H1 (cell line): ENCODE measurements at regions not wholly inside any gene's neighbourhood (a gene's known extent, or its start where the extent isn't known, plus 50 kb on each side); places are given as distances from the start of the nearest gene placed in this dataset.

Source experiments
- CTCF ChIA-PET: fragments of 300-600 bp; sonication (Branson Sonifier 250); formaldehyde crosslinking; loops from one replicate; lab custom pipeline; 2021; ENCODE audit not compliant: partially characterized antibody; lab: Charles Lee
- POLR2A ChIA-PET: fragments of 300-600 bp; sonication (Branson Sonifier 250); formaldehyde crosslinking; loops from one replicate; lab custom pipeline; 2021; ENCODE audit warnings: inconsistent platforms; ENCODE audit not compliant: partially characterized antibody; lab: Charles Lee
- DNase-seq, 2 experiments: peaks; one replicate each; pipeline versions ENCODE4 v3.0.0 to v3.0.0-alpha.2; 2010 to 2022; ENCODE audit warnings: low spot score in 2 of 2, low read depth in 1 of 2, mixed read lengths in 1 of 2
- FAIRE-seq: peaks from 2 replicates; lab custom pipeline; 2011; peaks lifted over from hg19 to GRCh38; lab: Jason Lieb, UNC
- H2AFZ ChIP-seq: 2 replicates; pipeline ENCODE4 v1.8.1; 2012; ENCODE audit warnings: low read length, inconsistent platforms
- H2AK5ac ChIP-seq: 2 replicates; pipeline ENCODE4 v1.6.1; 2013; ENCODE audit warnings: low read depth, low read length
- H2BK120ac ChIP-seq: replicated peaks from 2 replicates; pipeline ENCODE3; 2013; ENCODE audit warnings: low read depth, low read length, inconsistent platforms
- H2BK12ac ChIP-seq: 2 replicates; pipeline ENCODE4 v1.6.1; 2013; ENCODE audit warnings: low read depth, low read length
- H2BK15ac ChIP-seq: 2 replicates; pipeline ENCODE4 v1.6.1; 2013; ENCODE audit warnings: low read length
- H2BK20ac ChIP-seq: 2 replicates; pipeline ENCODE4 v1.6.1; 2013; ENCODE audit warnings: low read length
- H2BK5ac ChIP-seq: 2 replicates; pipeline ENCODE4 v1.6.1; 2013; ENCODE audit warnings: low read depth, low read length
- H3K14ac ChIP-seq: 2 replicates; pipeline ENCODE4 v1.6.1; 2013; ENCODE audit warnings: inconsistent platforms; ENCODE audit not compliant: insufficient read length
- H3K18ac ChIP-seq: 2 replicates; pipeline ENCODE4 v1.6.1; 2013; ENCODE audit warnings: low read length; ENCODE audit errors: extremely low read depth
- H3K23ac ChIP-seq: 2 replicates; pipeline ENCODE4 v1.6.1; 2013; ENCODE audit warnings: inconsistent platforms; ENCODE audit not compliant: insufficient read length
- H3K23me2 ChIP-seq: 2 replicates; pipeline ENCODE4 v1.6.1; 2013; ENCODE audit warnings: low read depth, low read length
- H3K27ac ChIP-seq: 2 replicates; pipeline ENCODE4 v1.6.1; 2011; ENCODE audit warnings: low read depth, low read length, inconsistent platforms
- H3K27me3 ChIP-seq, 4 experiments: replicated peaks in 1 of 4; 1 replicate in 1 of 4; 2 replicates in 3 of 4; pipeline versions ENCODE4 v1.6.1 to v1.8.1; 2011 to 2013; ENCODE audit warnings: low read length in 3 of 4, mild to moderate bottlenecking in 3 of 4, inconsistent platforms in 2 of 4, mixed read lengths in 2 of 4, moderate library complexity in 1 of 4; ENCODE audit not compliant: control insufficient read depth in 3 of 4, insufficient read depth in 3 of 4; ENCODE audit errors: extremely low read depth in 1 of 4
- H3K36me3 ChIP-seq, 4 experiments: 2 replicates each; pipeline versions ENCODE4 v1.6.1 to v1.8.1; 2011 to 2013; ENCODE audit warnings: mild to moderate bottlenecking in 4 of 4, low read length in 3 of 4, moderate library complexity in 2 of 4, control low read depth in 1 of 4, inconsistent platforms in 1 of 4; ENCODE audit not compliant: insufficient read depth in 4 of 4, control insufficient read depth in 2 of 4
- H3K4ac ChIP-seq: replicated peaks from 2 replicates; pipeline ENCODE3; 2013; ENCODE audit warnings: low read length, low read depth, mixed read lengths, inconsistent platforms; ENCODE audit not compliant: insufficient read length
- H3K4me1 ChIP-seq, 4 experiments: replicated peaks in 1 of 4; 1 replicate in 1 of 4; 2 replicates in 3 of 4; pipeline versions ENCODE4 v1.6.1 to v1.8.1; 2011 to 2013; ENCODE audit warnings: low read length in 3 of 4, inconsistent platforms in 2 of 4, mixed read lengths in 1 of 4; ENCODE audit not compliant: insufficient read depth in 4 of 4, control insufficient read depth in 3 of 4
- H3K4me2 ChIP-seq, 2 experiments: 2 replicates each; pipeline versions ENCODE4 v1.6.1 to v1.8.1; 2011 to 2013; ENCODE audit warnings: low read depth in 2 of 2, low read length in 2 of 2, control low read depth in 1 of 2, inconsistent platforms in 1 of 2, mild to moderate bottlenecking in 1 of 2; ENCODE audit not compliant: insufficient read depth in 1 of 2
- H3K4me3 ChIP-seq, 4 experiments: fragments of 200-600, 300-600 bp in 1 of 4; sonication (generic), shearing (Covaris generic), sonication (Bioruptor Twin) in 1 of 4; 2 replicates each; pipeline versions ENCODE4 v1.5.1 to v1.8.1; 2011 to 2016; ENCODE audit warnings: low read length in 4 of 4, low read depth in 3 of 4, control low read depth in 2 of 4, inconsistent platforms in 2 of 4, mild to moderate bottlenecking in 2 of 4, mixed read lengths in 1 of 4, moderate library complexity in 1 of 4; ENCODE audit not compliant: insufficient read depth in 2 of 4; ENCODE audit errors: extremely low read depth in 1 of 4
- H3K56ac ChIP-seq: replicated peaks from 2 replicates; pipeline ENCODE3; 2013; ENCODE audit warnings: low read depth, mild to moderate bottlenecking, mixed read lengths, low read length, inconsistent platforms; ENCODE audit not compliant: insufficient read length
- H3K79me1 ChIP-seq: 2 replicates; pipeline ENCODE4 v1.6.1; 2013; ENCODE audit warnings: low read depth, low read length, control low read depth
- H3K79me2 ChIP-seq, 2 experiments: 2 replicates each; pipeline versions ENCODE4 v1.6.1 to v1.8.1; 2012 to 2013; ENCODE audit warnings: low read length in 2 of 2, mild to moderate bottlenecking in 2 of 2, inconsistent platforms in 1 of 2; ENCODE audit not compliant: insufficient read depth in 2 of 2, control insufficient read depth in 1 of 2
- H3K9ac ChIP-seq, 4 experiments: replicated peaks in 1 of 4; 1 replicate in 1 of 4; 2 replicates in 3 of 4; pipeline versions ENCODE4 v1.6.1 to v1.8.1; 2011 to 2013; ENCODE audit warnings: low read depth in 3 of 4, low read length in 3 of 4, control low read depth in 2 of 4, mild to moderate bottlenecking in 2 of 4, moderate library complexity in 2 of 4, inconsistent platforms in 1 of 4; ENCODE audit errors: extremely low read depth in 1 of 4
- H3K9me3 ChIP-seq, 2 experiments: 2 replicates each; pipeline versions ENCODE4 v1.6.1 to v1.8.1; 2012 to 2013; ENCODE audit warnings: mild to moderate bottlenecking in 2 of 2, moderate library complexity in 2 of 2, control low read depth in 1 of 2, inconsistent platforms in 1 of 2, low read depth in 1 of 2, low read length in 1 of 2, mixed read lengths in 1 of 2; ENCODE audit not compliant: insufficient read depth in 2 of 2
- H4K20me1 ChIP-seq, 2 experiments: replicated peaks in 1 of 2; 2 replicates each; pipeline versions ENCODE3 to v1.8.1; 2011 to 2013; ENCODE audit warnings: inconsistent platforms in 2 of 2, low read length in 2 of 2, mild to moderate bottlenecking in 1 of 2; ENCODE audit not compliant: insufficient read depth in 2 of 2, control insufficient read depth in 1 of 2
- H4K5ac ChIP-seq: 2 replicates; pipeline ENCODE4 v1.6.1; 2013; ENCODE audit warnings: low read length, low read depth, mixed read lengths, inconsistent platforms; ENCODE audit not compliant: insufficient read length
- H4K8ac ChIP-seq: 2 replicates; pipeline ENCODE4 v1.8.0; 2013; ENCODE audit warnings: mild to moderate bottlenecking, moderate library complexity, low read length, inconsistent platforms; ENCODE audit not compliant: insufficient read depth; ENCODE audit errors: extremely low read depth
- H4K91ac ChIP-seq: replicated peaks from 2 replicates; pipeline ENCODE3; 2013; ENCODE audit warnings: low read length, mixed read lengths, inconsistent platforms; ENCODE audit not compliant: insufficient read length
- GTF2F1 ChIP-seq: IDR thresholded peaks from 2 replicates; pipeline ENCODE4 v1.6.1; 2012; ENCODE audit warnings: low read depth, low read length, improper control_type of control experiment, borderline replicate concordance
- TEAD4 ChIP-seq: IDR thresholded peaks from 2 replicates; pipeline ENCODE4 v1.6.1; 2012; ENCODE audit warnings: low read depth, low read length, inconsistent platforms, mixed read lengths
- WGBS, 2 experiments: shearing (Covaris generic) in 1 of 2; methylation state at CpG; one replicate each; pipeline versions ENCODE4 v1.1.6 to v1.1.7; 2013 to 2015; ENCODE audit warnings: low lambda C conversion rate in 2 of 2, mixed read lengths in 2 of 2, inconsistent platforms in 1 of 2, low coverage in 1 of 2, missing lambda C conversion rate in 1 of 2; ENCODE audit not compliant: insufficient replicate concordance in 2 of 2, insufficient coverage in 1 of 2, insufficient read length in 1 of 2; ENCODE audit errors: extremely low coverage in 1 of 2, missing lambda C conversion rate in 1 of 2; 5-methylcytosine and 5-hydroxymethylcytosine counted together

- H2BK12ac ChIP-seq, result no peak overlapping the region
- no peak overlapping the region for H4K91ac ChIP-seq
- no peak overlapping the region for H3K9ac ChIP-seq
- H3K4me1 ChIP-seq, result 0 out of 7 replicates have a peak, but pooled peaks cover 0 to 2% (median 0%) of the 10 kb centered on the region in 4 experiments
- H4K20me1 ChIP-seq, result no peaks in the 10 kb centered on the region
- H3K36me3 ChIP-seq, result no peaks in the 10 kb centered on the region
- ChIA-PET POLR2A (no interaction called here), CTCF (no interaction called here)
- H3K27me3 ChIP-seq, result no peaks in the 10 kb centered on the region
- no peak for FAIRE-seq
- no peak overlapping the region for H2AFZ ChIP-seq
- no peak overlapping the region for H3K4me2 ChIP-seq
- 91 to 100% methylated on average over 11 to 15 of the region's 15 CpGs for WGBS, 2 experiments
- no peak overlapping the region for H3K27ac ChIP-seq
- no peaks in the 10 kb centered on the region for H3K79me1 ChIP-seq
- H3K18ac ChIP-seq, result no peak overlapping the region
- H4K8ac ChIP-seq, result no peak overlapping the region
- no peak overlapping the region for H3K14ac ChIP-seq
- no peak overlapping the region for H2BK120ac ChIP-seq
- no peak overlapping the region for H3K4me3 ChIP-seq
- TF ChIP-seq TEAD4 (no peak), GTF2F1 (no peak)
- TF ChIP-seq, all 59 proteins: peak for 0
- Histone ChIP-seq H3K56ac (no peak overlapping the region), H3K23ac (no peak overlapping the region), H3K23me2 (no peaks in the 10 kb centered on the region), H2BK20ac (no peak overlapping the region), H4K5ac (no peak overlapping the region), H2AK5ac (no peak overlapping the region), H3K79me2 (no peaks in the 10 kb centered on the region), H3K9me3 (0 out of 4 replicates have a peak, but pooled peaks cover 0 to 3% of the 10 kb centered on the region in 2 experiments), H2BK15ac (no peak overlapping the region), H2BK5ac (no peak overlapping the region), H3K4ac (no peak overlapping the region)
- DNase-seq, result no peak
Measured at GRCh38 chr10:4333459-4333894, 492.5 kb upstream of the AKR1E2 start.
